GM08714 (cell line): ENCODE measurements at regions not wholly inside any gene's neighbourhood (a gene's known extent, or its start where the extent isn't known, plus 50 kb on each side); places are given as distances from the start of the nearest gene placed in this dataset.

Experiments used
- H3K4me3 ChIP-seq: fragments of 200-500 bp; sonication (Bioruptor generic); 2 replicates; pipeline ENCODE4 v1.5.1; 2014; ENCODE audit warnings: mild to moderate bottlenecking, low read length, inconsistent platforms
- ZNF274 ChIP-seq: IDR thresholded peaks from 2 replicates; pipeline ENCODE4 v1.6.1; 2012; ENCODE audit warnings: mild to moderate bottlenecking, low read depth, low read length

GRCh38 chr20:60634491-60635172 lies 617.4 kb upstream of the CDH4 start:
- TF ChIP-seq ZNF274 = no peak
- no peak overlapping the region for H3K4me3 ChIP-seq

GRCh38 chr20:60636417-60636816 lies 615.6 kb upstream of the CDH4 start:
- TF ChIP-seq ZNF274 = no peak

GRCh38 chr20:60637801-60638200 lies 614.3 kb upstream of the CDH4 start:
- no peak for TF ChIP-seq ZNF274
- no peak overlapping the region for H3K4me3 ChIP-seq

More at GRCh38 chr20:60636417-60636816, 615.6 kb upstream of the CDH4 start:
- H3K4me3 ChIP-seq = no peak overlapping the region

- TF ChIP-seq ZNF274 = no peak
- no peak overlapping the region for H3K4me3 ChIP-seq
Measured at GRCh38 chr20:60638430-60639098, 613.5 kb upstream of the CDH4 start.

- no peak for TF ChIP-seq ZNF274
Measured at GRCh38 chr20:60641879-60642447, 610.1 kb upstream of the CDH4 start.

GRCh38 chr20:60642541-60642940 lies 609.5 kb upstream of the CDH4 start:
- H3K4me3 ChIP-seq = no peak overlapping the region
- no peak for TF ChIP-seq ZNF274

More at GRCh38 chr20:60641879-60642447, 610.1 kb upstream of the CDH4 start:
- no peak overlapping the region for H3K4me3 ChIP-seq

- no peak for TF ChIP-seq ZNF274
- no peak overlapping the region for H3K4me3 ChIP-seq
Measured at GRCh38 chr20:60648556-60648955, 603.5 kb upstream of the CDH4 start.

GRCh38 chr20:60649541-60649940 lies 602.5 kb upstream of the CDH4 start:
- TF ChIP-seq ZNF274 = no peak

GRCh38 chr20:60650087-60650486 lies 602.0 kb upstream of the CDH4 start:
- no peak for TF ChIP-seq ZNF274
- H3K4me3 ChIP-seq = no peak overlapping the region

More at GRCh38 chr20:60649541-60649940, 602.5 kb upstream of the CDH4 start:
- H3K4me3 ChIP-seq = no peak overlapping the region

- no peak for TF ChIP-seq ZNF274
- H3K4me3 ChIP-seq = no peak overlapping the region
Measured at GRCh38 chr20:60652046-60652445, 600.0 kb upstream of the CDH4 start.

GRCh38 chr20:60652615-60653014 lies 599.4 kb upstream of the CDH4 start:
- no peak for TF ChIP-seq ZNF274
- H3K4me3 ChIP-seq = no peak overlapping the region

- no peak for TF ChIP-seq ZNF274
- H3K4me3 ChIP-seq = no peak overlapping the region
Measured at GRCh38 chr20:60653111-60653845, 598.8 kb upstream of the CDH4 start.

GRCh38 chr20:60658681-60659080 lies 593.4 kb upstream of the CDH4 start:
- H3K4me3 ChIP-seq = no peak overlapping the region

GRCh38 chr20:60659240-60659639 lies 592.8 kb upstream of the CDH4 start:
- no peak overlapping the region for H3K4me3 ChIP-seq
- TF ChIP-seq ZNF274 = no peak

More at GRCh38 chr20:60658681-60659080, 593.4 kb upstream of the CDH4 start:
- TF ChIP-seq ZNF274 = no peak
